ENCODE measurements at regions not wholly inside any gene's neighbourhood (a gene's known extent, or its start where the extent isn't known, plus 50 kb on each side); places are given as distances from the start of the nearest gene placed in this dataset.

- Mint-ChIP-seq H3K27me3 (ENCODE audit: low read depth) (peaks cover 6% of the 10 kb centered on the region), H3K9me3 (peaks cover 2% of the 10 kb centered on the region), H3K36me3 (ENCODE audit: low read depth) (no peaks in the 10 kb centered on the region), H3K4me3 (no peak overlapping the region), H3K4me1 (ENCODE audit: low read depth) (no peaks in the 10 kb centered on the region), H3K27ac (no peak overlapping the region)
- CTCF ChIA-PET, result no interaction called here
- no peak for DNase-seq
- intact Hi-C loops (cut with micrococcal nuclease), result no loop called here
Measured at GRCh38 chr1:208903251-208903905, 659.2 kb upstream of the PLXNA2 start.

GRCh38 chr1:208907790-208908189 is 663.6 kb upstream of the PLXNA2 start:
- Mint-ChIP-seq H3K4me3 (no peak overlapping the region), H3K9me3 (no peaks in the 10 kb centered on the region), H3K27ac (no peak overlapping the region), H3K36me3 (ENCODE audit: low read depth) (no peaks in the 10 kb centered on the region), H3K4me1 (ENCODE audit: low read depth) (no peaks in the 10 kb centered on the region), H3K27me3 (ENCODE audit: low read depth) (peaks cover 7% of the 10 kb centered on the region)
- intact Hi-C loops (cut with micrococcal nuclease), result no loop called here
- DNase-seq, result no peak
- CTCF ChIA-PET, result no interaction called here

GRCh38 chr1:208909011-208909984 is 665.1 kb upstream of the PLXNA2 start:
- Mint-ChIP-seq H3K36me3 (ENCODE audit: low read depth) (no peaks in the 10 kb centered on the region), H3K27me3 (ENCODE audit: low read depth) (peaks cover 8% of the 10 kb centered on the region), H3K4me3 (no peak overlapping the region), H3K4me1 (ENCODE audit: low read depth) (no peaks in the 10 kb centered on the region), H3K27ac (no peak overlapping the region), H3K9me3 (no peaks in the 10 kb centered on the region)
- CTCF ChIA-PET, result no interaction called here
- no peak for DNase-seq
- intact Hi-C loops (cut with micrococcal nuclease), result no loop called here

- H3K27me3 Mint-ChIP-seq (ENCODE audit: low read depth), result peaks cover 8% of the 10 kb centered on the region
- H3K36me3 Mint-ChIP-seq (ENCODE audit: low read depth), result no peaks in the 10 kb centered on the region
- CTCF ChIA-PET, result no interaction called here
- H3K4me3 Mint-ChIP-seq, result no peak overlapping the region
- no peaks in the 10 kb centered on the region for H3K9me3 Mint-ChIP-seq
- H3K27ac Mint-ChIP-seq, result no peak overlapping the region
- no peak for DNase-seq
- intact Hi-C loops (cut with micrococcal nuclease), result no loop called here
- no peaks in the 10 kb centered on the region for H3K4me1 Mint-ChIP-seq (ENCODE audit: low read depth)
Measured at GRCh38 chr1:208910161-208910560, 666.0 kb upstream of the PLXNA2 start.

- Mint-ChIP-seq H3K27ac (no peak overlapping the region), H3K27me3 (ENCODE audit: low read depth) (peaks cover 2% of the 10 kb centered on the region), H3K9me3 (no peaks in the 10 kb centered on the region), H3K4me1 (ENCODE audit: low read depth) (no peaks in the 10 kb centered on the region), H3K4me3 (no peak overlapping the region), H3K36me3 (ENCODE audit: low read depth) (no peaks in the 10 kb centered on the region)
- no peak for DNase-seq
- CTCF ChIA-PET, result no interaction called here
- intact Hi-C loops (cut with micrococcal nuclease), result no loop called here
Measured at GRCh38 chr1:208917281-208917680, 666.2 kb upstream of the CAMK1G start.

- Mint-ChIP-seq H3K27me3 (ENCODE audit: low read depth) (peaks cover 1% of the 10 kb centered on the region), H3K4me3 (no peak overlapping the region)
Measured at GRCh38 chr1:208917723-208918122, 665.8 kb upstream of the CAMK1G start.

GRCh38 chr1:208918160-208918559 is 665.4 kb upstream of the CAMK1G start:
- DNase-seq, result no peak
- Mint-ChIP-seq H3K4me1 (ENCODE audit: low read depth) (no peaks in the 10 kb centered on the region), H3K36me3 (ENCODE audit: low read depth) (no peaks in the 10 kb centered on the region), H3K27ac (no peak overlapping the region), H3K27me3 (ENCODE audit: low read depth) (no peaks in the 10 kb centered on the region), H3K4me3 (no peak overlapping the region), H3K9me3 (no peaks in the 10 kb centered on the region)
- CTCF ChIA-PET, result no interaction called here
- intact Hi-C loops (cut with micrococcal nuclease), result no loop called here

More at GRCh38 chr1:208917723-208918122, 665.8 kb upstream of the CAMK1G start:
- intact Hi-C loops (cut with micrococcal nuclease), result no loop called here
- no peaks in the 10 kb centered on the region for H3K9me3 Mint-ChIP-seq
- CTCF ChIA-PET, result no interaction called here
- DNase-seq, result no peak
- no peak overlapping the region for H3K27ac Mint-ChIP-seq
- H3K36me3 Mint-ChIP-seq (ENCODE audit: low read depth), result no peaks in the 10 kb centered on the region
- H3K4me1 Mint-ChIP-seq (ENCODE audit: low read depth), result no peaks in the 10 kb centered on the region

- CTCF ChIA-PET, result no interaction called here
- no peak overlapping the region for H3K27ac Mint-ChIP-seq
- H3K36me3 Mint-ChIP-seq (ENCODE audit: low read depth), result no peaks in the 10 kb centered on the region
- DNase-seq, result no peak
- no peaks in the 10 kb centered on the region for H3K27me3 Mint-ChIP-seq (ENCODE audit: low read depth)
- no peak overlapping the region for H3K4me3 Mint-ChIP-seq
- H3K9me3 Mint-ChIP-seq, result no peaks in the 10 kb centered on the region
- intact Hi-C loops (cut with micrococcal nuclease), result no loop called here
- H3K4me1 Mint-ChIP-seq (ENCODE audit: low read depth), result no peaks in the 10 kb centered on the region
Measured at GRCh38 chr1:208919371-208919770, 664.1 kb upstream of the CAMK1G start.

- no peak for DNase-seq
- CTCF ChIA-PET, result no interaction called here
- no peaks in the 10 kb centered on the region for H3K4me1 Mint-ChIP-seq (ENCODE audit: low read depth)
- H3K4me3 Mint-ChIP-seq, result no peak overlapping the region
- no peaks in the 10 kb centered on the region for H3K9me3 Mint-ChIP-seq
- intact Hi-C loops (cut with micrococcal nuclease), result no loop called here
- no peak overlapping the region for H3K27ac Mint-ChIP-seq
- no peaks in the 10 kb centered on the region for H3K36me3 Mint-ChIP-seq (ENCODE audit: low read depth)
- peaks cover 3% of the 10 kb centered on the region for H3K27me3 Mint-ChIP-seq (ENCODE audit: low read depth)
Measured at GRCh38 chr1:208921259-208921658, 662.3 kb upstream of the CAMK1G start.

- DNase-seq, result no peak
- Mint-ChIP-seq H3K27me3 (ENCODE audit: low read depth) (peaks cover 5% of the 10 kb centered on the region), H3K4me3 (no peak overlapping the region), H3K9me3 (no peaks in the 10 kb centered on the region), H3K4me1 (ENCODE audit: low read depth) (no peaks in the 10 kb centered on the region), H3K36me3 (ENCODE audit: low read depth) (no peaks in the 10 kb centered on the region), H3K27ac (no peak overlapping the region)
- CTCF ChIA-PET, result interaction anchor here (0.5 kb wide), 1 partner anchor 157 kb away, joined by 3 read pairs; no protein-coding TSS in a partner anchor
- intact Hi-C loops (cut with micrococcal nuclease), result no loop called here
Measured at GRCh38 chr1:208923456-208923855, 660.1 kb upstream of the CAMK1G start.

GRCh38 chr1:208923946-208924720 is 659.4 kb upstream of the CAMK1G start:
- intact Hi-C loops (cut with micrococcal nuclease), result no loop called here
- Mint-ChIP-seq H3K4me3 (no peak overlapping the region), H3K9me3 (no peaks in the 10 kb centered on the region), H3K27me3 (ENCODE audit: low read depth) (peaks cover 5% of the 10 kb centered on the region), H3K27ac (no peak overlapping the region), H3K36me3 (ENCODE audit: low read depth) (no peaks in the 10 kb centered on the region), H3K4me1 (ENCODE audit: low read depth) (no peaks in the 10 kb centered on the region)
- CTCF ChIA-PET, result interaction anchor here (0.5 kb wide), 1 partner anchor 158 kb away, joined by 3 read pairs; no protein-coding TSS in a partner anchor
- no peak for DNase-seq

- no peaks in the 10 kb centered on the region for H3K9me3 Mint-ChIP-seq
- H3K4me1 Mint-ChIP-seq (ENCODE audit: low read depth), result no peaks in the 10 kb centered on the region
- no peak for DNase-seq
- CTCF ChIA-PET, result no interaction called here
- peaks cover 5% of the 10 kb centered on the region for H3K27me3 Mint-ChIP-seq (ENCODE audit: low read depth)
- intact Hi-C loops (cut with micrococcal nuclease), result no loop called here
- H3K27ac Mint-ChIP-seq, result no peak overlapping the region
- no peak overlapping the region for H3K4me3 Mint-ChIP-seq
- no peaks in the 10 kb centered on the region for H3K36me3 Mint-ChIP-seq (ENCODE audit: low read depth)
Measured at GRCh38 chr1:208924928-208925327, 658.6 kb upstream of the CAMK1G start.

All from activated naive CD4-positive, alpha-beta T cell treated with anti-CD3 and anti-CD28 coated beads for 36 hours (primary cell).